Body of pancreas (tissue), 4 donors: ENCODE measurements at regions not wholly inside any gene's neighbourhood (a gene's known extent, or its start where the extent isn't known, plus 50 kb on each side); places are given as distances from the start of the nearest gene placed in this dataset.
"Not testable (repeated sequence)": the region's sequence is repeated elsewhere in the genome, so short reads cannot be mapped to it uniquely, and the experiment has no call there.

Source experiments
- CTCF ChIP-seq, 7 experiments: fragments of 450-650 bp in 4 of 7; fragments of 200-600 bp in 3 of 7; sonication (generic) in 3 of 7; IDR thresholded peaks; one replicate each; pipeline ENCODE4 v1.5.1; 2016 to 2019; ENCODE audit warnings: antibody characterized with exemption in 7 of 7
- POLR2A ChIP-seq, 3 donors: fragments of 450-650 bp; IDR thresholded peaks; one replicate each; pipeline ENCODE4 v1.6.1; 2016; ENCODE audit warnings: antibody characterized with exemption in 3 of 3, mild to moderate bottlenecking in 2 of 3

- TF ChIP-seq CTCF, POLR2A (IDR thresholded peaks at IDR 0.05): not testable (repeated sequence)
Observed at GRCh38 chr2:113551637-113552318, 53.3 kb downstream of the FOXD4L1 start.
